GM23248 (cell line): ENCODE measurements at regions not wholly inside any gene's neighbourhood (a gene's known extent, or its start where the extent isn't known, plus 50 kb on each side); places are given as distances from the start of the nearest gene placed in this dataset.

Experiments used
- EZH2 ChIP-seq: fragments of 200-600 bp; sonication (generic); IDR thresholded peaks from 2 replicates; pipeline ENCODE4 v1.6.1; 2018; ENCODE audit warnings: antibody characterized with exemption, mild to moderate bottlenecking; ENCODE audit not compliant: insufficient read depth, poor library complexity, severe bottlenecking
- EZH2phosphoT487 ChIP-seq: fragments of 200-600 bp; sonication (generic); IDR thresholded peaks from 2 replicates; pipeline ENCODE4 v1.6.1; 2018; ENCODE audit warnings: antibody characterized with exemption, moderate library complexity, mild to moderate bottlenecking, low read depth; ENCODE audit not compliant: insufficient read depth

DNA sequence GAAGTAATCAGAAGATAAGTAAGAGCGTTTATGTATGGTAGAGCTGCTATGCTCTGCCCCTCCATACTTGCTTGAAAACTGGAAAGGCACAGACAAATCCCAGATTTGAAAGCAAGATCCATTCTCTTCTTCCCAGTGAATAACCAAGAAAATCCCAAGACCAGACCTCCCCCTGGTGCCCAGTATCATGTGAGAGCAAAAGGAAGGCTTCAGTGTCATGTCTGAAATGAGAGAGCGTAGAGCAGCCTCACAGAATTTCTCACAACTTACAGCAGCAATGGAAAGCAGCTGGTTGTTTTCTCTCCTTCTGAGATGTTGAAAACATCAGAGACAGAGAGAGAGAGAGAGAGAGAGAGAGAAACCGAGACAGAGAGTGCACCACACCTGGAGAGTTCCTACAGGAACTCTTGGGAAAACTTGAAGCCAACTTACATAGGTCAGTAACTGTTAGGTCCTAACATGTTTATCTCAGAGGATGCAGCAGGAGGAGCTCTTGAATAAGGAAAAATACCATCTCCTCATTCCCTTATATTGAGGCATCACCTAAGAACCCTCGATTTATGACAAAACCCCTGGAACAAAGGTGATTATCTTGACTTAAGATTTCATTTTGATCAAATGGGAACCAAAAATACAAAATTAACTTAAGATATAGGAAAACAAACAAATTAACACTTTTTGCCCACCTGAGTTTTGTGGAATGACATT is 273.3 kb downstream of the NSUN3 start:
- TF ChIP-seq EZH2phosphoT487 (no peak), EZH2 (no peak)
